Stomach (tissue), 4 donors: ENCODE measurements at regions not wholly inside any gene's neighbourhood (a gene's known extent, or its start where the extent isn't known, plus 50 kb on each side); places are given as distances from the start of the nearest gene placed in this dataset.

Experiments
- EP300 ChIP-seq: sonication (generic); formaldehyde crosslinking; IDR thresholded peaks from one replicate; pipeline ENCODE4 v1.6.1; 2017; ENCODE audit warnings: antibody characterized with exemption
- POLR2A ChIP-seq, 4 donors: fragments of 450-650 bp; IDR thresholded peaks; one replicate each; pipeline ENCODE4 v1.6.1; 2016; ENCODE audit warnings: antibody characterized with exemption in 4 of 4, control low read depth in 2 of 4, mild to moderate bottlenecking in 1 of 4, moderate library complexity in 1 of 4
- POLR2AphosphoS5 ChIP-seq, 3 donors: sonication (generic); formaldehyde crosslinking; IDR thresholded peaks; one replicate each; pipeline ENCODE4 v1.6.1; 2016; ENCODE audit warnings: antibody characterized with exemption in 3 of 3
- TF ChIP-seq, protein P1 (sequence below), 7 experiments: fragments of 450-650 bp in 4 of 7; fragments of 200-600 bp in 3 of 7; sonication (generic) in 3 of 7; IDR thresholded peaks; one replicate each; pipeline ENCODE4 v1.5.1; 2016 to 2019; ENCODE audit warnings: antibody characterized with exemption in 7 of 7, control low read depth in 2 of 7, mild to moderate bottlenecking in 1 of 7

DNA sequence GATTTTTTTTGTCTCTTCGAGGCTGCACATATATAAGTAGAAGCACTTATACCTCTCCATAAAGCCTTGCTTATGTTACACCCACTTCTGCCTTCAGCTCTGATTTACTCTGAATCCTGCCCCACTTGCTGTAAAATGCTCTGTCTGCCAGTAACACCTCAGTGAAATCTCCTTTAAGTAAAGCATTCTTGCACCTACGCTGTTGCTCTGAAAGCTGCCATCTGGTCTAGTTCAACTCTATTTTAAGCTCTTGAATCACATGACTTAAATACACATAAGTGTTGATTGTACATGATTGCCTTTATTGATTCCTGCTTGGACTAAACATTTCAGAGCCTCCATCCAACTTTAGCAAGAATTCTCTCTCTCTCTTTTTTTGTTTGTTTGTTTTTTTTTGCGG is 609.0 kb upstream of the CELF4 start:
- TF ChIP-seq, protein P1, sequence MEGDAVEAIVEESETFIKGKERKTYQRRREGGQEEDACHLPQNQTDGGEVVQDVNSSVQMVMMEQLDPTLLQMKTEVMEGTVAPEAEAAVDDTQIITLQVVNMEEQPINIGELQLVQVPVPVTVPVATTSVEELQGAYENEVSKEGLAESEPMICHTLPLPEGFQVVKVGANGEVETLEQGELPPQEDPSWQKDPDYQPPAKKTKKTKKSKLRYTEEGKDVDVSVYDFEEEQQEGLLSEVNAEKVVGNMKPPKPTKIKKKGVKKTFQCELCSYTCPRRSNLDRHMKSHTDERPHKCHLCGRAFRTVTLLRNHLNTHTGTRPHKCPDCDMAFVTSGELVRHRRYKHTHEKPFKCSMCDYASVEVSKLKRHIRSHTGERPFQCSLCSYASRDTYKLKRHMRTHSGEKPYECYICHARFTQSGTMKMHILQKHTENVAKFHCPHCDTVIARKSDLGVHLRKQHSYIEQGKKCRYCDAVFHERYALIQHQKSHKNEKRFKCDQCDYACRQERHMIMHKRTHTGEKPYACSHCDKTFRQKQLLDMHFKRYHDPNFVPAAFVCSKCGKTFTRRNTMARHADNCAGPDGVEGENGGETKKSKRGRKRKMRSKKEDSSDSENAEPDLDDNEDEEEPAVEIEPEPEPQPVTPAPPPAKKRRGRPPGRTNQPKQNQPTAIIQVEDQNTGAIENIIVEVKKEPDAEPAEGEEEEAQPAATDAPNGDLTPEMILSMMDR (IDR thresholded peaks at IDR 0.05) = no peak
- TF ChIP-seq POLR2A (IDR thresholded peaks at IDR 0.05) (no peak), EP300 (no peak), POLR2AphosphoS5 (IDR thresholded peaks at IDR 0.05) (no peak)
